Skin epidermis (tissue), 12 donors: ENCODE measurements at regions not wholly inside any gene's neighbourhood (a gene's known extent, or its start where the extent isn't known, plus 50 kb on each side); places are given as distances from the start of the nearest gene placed in this dataset.
"Not testable (repeated sequence)": the region's sequence is repeated elsewhere in the genome, so short reads cannot be mapped to it uniquely, and the experiment has no call there.

ENCODE experiments used
- H3K27ac ChIP-seq, 21 experiments: fragments of 200-600 bp; sonication (generic) in 11 of 21; one replicate each; pipeline ENCODE4 v1.5.0; 2020; ENCODE audit warnings: mild to moderate bottlenecking in 3 of 21, inconsistent platforms in 2 of 21, moderate library complexity in 2 of 21
- H3K4me3 ChIP-seq, 7 experiments: fragments of 200-600 bp; sonication (generic) in 2 of 7; one replicate each; pipeline ENCODE4 v1.5.0; 2020; ENCODE audit warnings: inconsistent platforms in 2 of 7, mild to moderate bottlenecking in 2 of 7, moderate library complexity in 1 of 7

DNA sequence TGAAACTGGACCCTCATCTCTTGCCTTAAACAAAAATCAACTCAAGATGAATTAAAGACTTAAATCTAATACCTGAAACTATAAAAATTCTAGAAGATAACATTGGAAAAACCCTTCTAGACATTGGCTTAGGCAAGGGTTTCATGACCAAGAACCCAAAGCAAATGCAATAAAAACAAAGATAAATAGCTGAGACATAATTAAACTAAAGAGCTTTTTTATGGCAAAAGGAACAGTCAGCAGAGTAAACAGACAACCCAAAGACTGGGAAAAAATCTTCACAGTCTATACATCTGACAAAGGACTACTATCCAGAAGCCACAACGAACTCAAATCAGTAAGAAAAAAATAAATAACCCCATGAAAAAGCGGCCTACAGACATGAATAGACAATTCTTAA, 446.9 kb upstream of the TRPC7 start:
- H3K27ac ChIP-seq = peak overlapping the region in 2 of 21 experiments; percentile 28 to 50

GRCh38 chr5:136811551-136811950, 446.2 kb upstream of the TRPC7 start:
- H3K27ac ChIP-seq = peak overlapping the region in 2 of 21 experiments; percentile 28 to 50

More for the DNA sequence above, 446.9 kb upstream of the TRPC7 start:
- not testable (repeated sequence) for H3K4me3 ChIP-seq

GRCh38 chr5:136811086-136811485, 445.7 kb upstream of the TRPC7 start:
- Histone ChIP-seq H3K4me3 (no peak overlapping the region), H3K27ac (no peak overlapping the region)

More at GRCh38 chr5:136811551-136811950, 446.2 kb upstream of the TRPC7 start:
- H3K4me3 ChIP-seq = no peak overlapping the region

GRCh38 chr5:136810261-136810801, 445.0 kb upstream of the TRPC7 start:
- no peak overlapping the region for H3K4me3 ChIP-seq
- H3K27ac ChIP-seq = no peak overlapping the region

DNA sequence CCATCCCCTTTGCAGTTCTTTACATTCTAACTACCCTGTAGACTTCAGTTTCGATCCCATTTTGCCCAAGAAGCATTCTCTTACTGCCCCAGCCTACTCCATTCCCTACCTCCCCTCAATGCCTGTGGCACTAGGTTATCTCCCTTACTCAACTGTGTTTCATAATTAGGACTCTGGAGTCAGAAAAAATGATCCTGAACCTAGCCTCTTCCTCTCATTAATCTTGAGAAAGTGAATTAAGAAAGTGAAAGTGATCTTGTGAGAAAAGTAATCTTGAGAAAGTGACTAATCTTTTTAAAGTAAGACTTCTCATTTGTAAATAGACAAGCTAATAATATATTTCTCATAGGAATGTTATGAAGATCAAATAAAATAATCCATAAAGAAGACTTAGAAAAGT, 444.0 kb upstream of the TRPC7 start:
- Histone ChIP-seq H3K4me3 (no peak overlapping the region), H3K27ac (no peak overlapping the region)

DNA sequence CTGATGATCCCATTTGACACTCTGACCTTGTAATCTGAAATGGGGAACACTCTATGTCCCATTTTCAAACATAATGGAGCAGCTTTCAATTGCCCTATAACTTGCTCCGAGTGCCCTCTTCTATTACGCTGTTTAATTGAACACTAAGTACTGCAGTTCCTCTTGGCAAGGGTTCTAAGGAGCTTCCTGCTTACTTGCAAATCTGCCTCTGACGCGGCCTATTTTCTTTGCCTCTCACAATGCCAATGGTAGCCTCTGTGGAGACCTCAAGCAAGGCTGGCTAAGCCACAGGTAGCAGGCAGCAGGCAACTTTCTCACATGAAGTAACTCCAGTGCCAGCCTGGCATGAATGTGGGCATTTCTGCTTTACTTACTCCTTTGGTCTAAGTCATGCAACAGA, 443.4 kb upstream of the TRPC7 start:
- Histone ChIP-seq H3K27ac (no peak overlapping the region), H3K4me3 (no peak overlapping the region)

- no peak overlapping the region for H3K4me3 ChIP-seq
Observed at GRCh38 chr5:136805466-136805865, 440.1 kb upstream of the TRPC7 start.

DNA sequence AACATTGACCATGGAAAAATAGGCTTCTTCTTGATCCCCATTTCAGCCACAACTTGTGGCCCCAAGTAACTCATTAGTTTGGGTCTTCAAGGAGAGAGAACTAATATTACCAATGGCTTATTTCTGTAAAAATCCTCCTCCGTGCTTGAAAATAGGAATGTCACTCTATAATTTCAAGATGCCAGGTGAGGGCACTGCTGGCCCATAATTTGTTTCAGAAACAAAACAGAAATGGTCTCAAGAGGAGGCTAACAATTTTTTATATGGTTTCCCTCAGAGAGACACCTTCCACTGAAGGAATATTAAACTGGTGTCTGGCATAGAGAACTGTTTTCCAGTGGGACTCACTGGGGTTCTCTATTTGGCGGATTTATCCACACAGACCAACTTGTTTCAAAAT, 437.0 kb upstream of the TRPC7 start:
- Histone ChIP-seq H3K27ac (no peak overlapping the region), H3K4me3 (no peak overlapping the region)

More at GRCh38 chr5:136805466-136805865, 440.1 kb upstream of the TRPC7 start:
- no peak overlapping the region for H3K27ac ChIP-seq

- Histone ChIP-seq H3K27ac (peak overlapping the region in 1 of 21 experiments; percentile 16), H3K4me3 (no peak overlapping the region)
Observed at GRCh38 chr5:136799806-136800372, 434.5 kb upstream of the TRPC7 start.

DNA sequence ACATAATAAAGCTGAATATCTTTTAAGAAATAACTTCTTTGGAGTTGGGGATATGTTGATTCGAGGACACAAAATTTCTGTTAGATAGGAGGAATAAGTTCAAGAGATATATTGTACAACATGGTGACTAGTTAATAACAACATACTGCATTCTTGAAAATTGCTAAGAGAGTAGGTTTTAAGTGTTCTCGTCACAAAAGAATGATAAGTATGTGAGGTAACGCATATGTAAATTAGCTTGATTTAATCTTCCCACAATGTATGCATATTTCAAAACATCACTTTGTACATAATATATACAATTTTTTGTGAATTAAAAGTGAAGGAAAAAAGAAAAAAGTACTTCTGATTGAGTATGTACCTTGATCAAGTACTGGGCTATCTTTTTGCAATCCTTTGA, 428.0 kb upstream of the TRPC7 start:
- H3K27ac ChIP-seq = no peak overlapping the region

DNA sequence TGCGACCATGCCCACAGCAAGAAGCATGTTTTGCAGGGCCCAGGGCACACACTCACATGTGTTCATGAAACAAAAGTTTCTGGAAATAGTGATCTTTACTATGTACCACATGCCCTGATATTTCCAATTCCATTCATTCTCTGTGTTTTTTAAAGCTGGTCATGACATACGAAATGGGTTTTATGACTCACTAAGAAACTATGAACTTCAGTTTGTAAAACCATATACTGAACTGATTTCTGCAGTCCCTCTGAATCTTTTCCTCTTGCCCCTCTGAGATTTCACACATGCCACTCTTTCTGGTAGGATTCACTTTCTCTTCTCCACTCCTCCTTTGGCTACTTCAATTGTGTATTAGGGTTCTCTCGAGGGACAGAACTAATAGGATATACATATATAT, 416.1 kb upstream of the TRPC7 start:
- H3K4me3 ChIP-seq = no peak overlapping the region
- no peak overlapping the region for H3K27ac ChIP-seq

More for the DNA sequence above, 428.0 kb upstream of the TRPC7 start:
- no peak overlapping the region for H3K4me3 ChIP-seq

GRCh38 chr5:136780518-136780917, 415.2 kb upstream of the TRPC7 start:
- Histone ChIP-seq H3K4me3 (no peak overlapping the region), H3K27ac (no peak overlapping the region)

DNA sequence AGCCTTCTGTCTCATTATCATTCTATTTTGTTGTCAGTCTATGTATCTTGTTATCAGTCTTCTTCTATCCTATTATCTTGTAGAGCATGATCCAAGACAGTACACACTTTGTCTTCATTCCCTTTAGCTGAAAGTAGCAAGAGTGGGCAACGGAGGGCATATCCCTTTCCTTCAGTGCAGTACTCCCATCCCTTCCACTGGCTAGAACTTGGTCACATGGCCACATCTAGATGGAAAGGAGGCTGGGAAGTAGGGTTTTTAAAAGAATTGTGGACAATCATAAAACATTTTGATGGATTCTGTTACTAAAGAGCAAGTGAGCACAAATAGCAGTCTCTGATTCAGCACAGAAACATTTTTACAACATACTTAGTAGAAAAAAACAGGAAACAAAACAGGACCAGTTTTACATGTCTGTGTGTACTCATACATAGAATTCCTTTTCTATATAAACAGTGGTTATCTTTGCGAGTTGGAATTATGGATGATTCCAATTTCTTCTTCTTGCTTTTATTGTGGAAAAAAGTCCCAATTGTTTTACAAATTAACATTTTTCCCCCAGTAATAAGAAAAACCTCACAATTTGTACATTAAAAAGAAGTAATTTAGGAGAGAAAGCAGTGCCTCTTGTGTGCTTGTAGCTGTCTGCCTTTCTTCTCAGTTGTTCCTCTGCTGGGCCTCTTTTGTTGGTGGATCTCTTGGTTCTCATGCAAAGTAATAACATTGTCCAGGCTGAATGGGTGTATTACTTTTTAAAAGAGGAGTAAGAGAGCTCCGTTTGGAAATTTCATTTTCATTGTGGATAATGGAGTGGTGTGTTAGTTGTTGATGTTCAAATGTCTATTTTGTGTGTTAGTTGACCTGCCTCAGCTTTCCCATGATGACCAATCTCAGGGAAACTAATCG, 410.9 kb upstream of the TRPC7 start:
- Histone ChIP-seq H3K27ac (no peak overlapping the region), H3K4me3 (no peak overlapping the region)

GRCh38 chr5:136772491-136772890, 407.1 kb upstream of the TRPC7 start:
- Histone ChIP-seq H3K4me3 (no peak overlapping the region), H3K27ac (no peak overlapping the region)

GRCh38 chr5:136769900-136770684, 404.7 kb upstream of the TRPC7 start:
- H3K27ac ChIP-seq = no peak overlapping the region
- no peak overlapping the region for H3K4me3 ChIP-seq

GRCh38 chr5:136769093-136769492, 403.7 kb upstream of the TRPC7 start:
- no peak overlapping the region for H3K4me3 ChIP-seq
- no peak overlapping the region for H3K27ac ChIP-seq

- no peak overlapping the region for H3K27ac ChIP-seq
- H3K4me3 ChIP-seq = no peak overlapping the region
Observed at GRCh38 chr5:136768457-136768856, 403.1 kb upstream of the TRPC7 start.

GRCh38 chr5:136766456-136766855, 401.1 kb upstream of the TRPC7 start:
- Histone ChIP-seq H3K27ac (no peak overlapping the region), H3K4me3 (no peak overlapping the region)

DNA sequence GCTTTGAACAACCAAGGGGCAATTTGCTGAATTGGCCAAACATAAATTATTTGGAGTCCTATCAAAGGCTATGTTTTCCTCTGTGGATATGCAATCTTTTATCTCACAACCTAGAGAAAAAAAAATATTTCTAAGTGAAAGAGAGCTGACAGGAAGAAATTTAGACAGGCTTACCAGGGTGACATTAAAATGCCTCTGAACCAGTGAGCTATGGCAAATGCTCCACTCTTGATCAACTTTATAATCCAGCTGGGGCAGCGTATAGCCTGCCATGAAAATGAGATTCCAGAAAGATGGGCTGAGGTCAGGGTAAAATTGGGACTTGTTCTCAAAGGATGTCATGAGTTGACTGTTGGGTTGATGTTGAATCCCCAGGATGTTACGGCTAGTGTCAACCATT, 399.3 kb upstream of the TRPC7 start:
- Histone ChIP-seq H3K4me3 (no peak overlapping the region), H3K27ac (no peak overlapping the region)

DNA sequence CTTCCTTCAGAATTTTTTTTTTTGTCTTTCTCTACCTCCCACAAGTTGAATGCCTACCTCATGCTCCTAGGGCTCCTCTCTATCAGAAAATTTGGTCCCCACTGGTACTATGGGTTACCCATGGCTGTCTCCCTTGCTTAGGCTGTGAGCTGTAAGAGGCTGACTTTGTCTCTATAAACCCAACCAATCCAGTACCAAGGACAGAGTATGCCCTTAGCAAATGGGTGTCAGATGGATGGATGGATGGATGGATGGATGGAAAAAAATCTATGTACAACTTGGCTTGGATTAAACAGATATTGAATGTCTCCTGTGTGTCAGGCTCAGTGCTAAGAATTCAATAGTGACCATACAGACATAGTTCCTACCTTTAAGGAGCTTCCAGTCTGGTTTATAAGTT, 398.2 kb upstream of the TRPC7 start:
- Histone ChIP-seq H3K4me3 (no peak overlapping the region), H3K27ac (no peak overlapping the region)
